GM12892 (cell line): ENCODE measurements at regions not wholly inside any gene's neighbourhood (a gene's known extent, or its start where the extent isn't known, plus 50 kb on each side); places are given as distances from the start of the nearest gene placed in this dataset.

Experiments
- DNase-seq: peaks from one replicate; pipeline ENCODE4 v3.0.0; 2011; ENCODE audit not compliant: insufficient read length
- FAIRE-seq: peaks from 2 replicates; lab custom pipeline; 2011; peaks lifted over from hg19 to GRCh38; lab: Jason Lieb, UNC
- POLR2A ChIP-seq: IDR thresholded peaks from 2 replicates; pipeline ENCODE4 v1.6.1; 2011; ENCODE audit warnings: low read depth, low read length, control low read depth
- POLR2AphosphoS5 ChIP-seq: IDR thresholded peaks from 2 replicates; pipeline ENCODE4 v1.6.1; 2011; ENCODE audit warnings: low read depth, low read length, control low read depth
- TAF1 ChIP-seq: IDR thresholded peaks from 2 replicates; pipeline ENCODE4 v1.6.1; 2011; ENCODE audit warnings: low read depth, mild to moderate bottlenecking, control low read depth, low read length, borderline replicate concordance

DNA sequence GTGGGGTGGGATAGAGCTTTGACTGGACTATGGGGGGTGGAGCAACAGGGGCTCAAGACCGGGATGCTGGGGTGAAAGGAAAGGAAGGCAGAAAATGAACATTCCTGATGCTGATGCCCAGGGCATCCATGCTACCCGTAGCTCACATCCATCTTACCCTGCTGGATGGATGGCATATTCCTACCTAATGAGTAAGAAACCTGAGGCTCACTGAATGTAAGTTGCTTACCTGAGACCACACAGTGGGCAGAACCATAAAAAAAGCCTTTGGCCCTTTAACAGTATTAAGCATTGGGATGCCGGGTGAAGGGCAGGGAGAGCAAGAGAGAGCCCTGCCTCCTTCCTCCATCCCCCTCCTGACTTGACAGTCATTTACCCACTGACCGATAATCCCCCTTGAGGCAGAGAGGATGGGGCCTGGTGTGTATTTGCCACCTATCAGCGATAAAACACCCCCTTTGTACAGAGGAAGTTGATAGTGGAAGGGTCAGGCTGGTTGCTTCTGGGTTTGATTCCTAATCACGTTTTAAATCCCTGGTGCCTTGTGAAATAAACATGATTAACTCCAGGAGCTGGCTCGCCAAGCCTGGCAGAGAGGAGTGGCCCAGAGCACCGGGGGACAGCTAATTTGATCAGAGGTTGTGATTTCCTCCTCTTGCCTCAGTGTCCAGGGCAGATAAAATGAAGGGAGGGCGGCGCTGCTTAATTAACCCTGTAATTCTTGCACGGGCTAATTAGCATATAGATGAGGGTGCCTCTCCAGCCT, 105.9 kb upstream of the HS6ST1 start:
- DNase-seq (no peak), FAIRE-seq (no peak)
- TF ChIP-seq POLR2A (no peak), POLR2AphosphoS5 (no peak), TAF1 (no peak)

DNA sequence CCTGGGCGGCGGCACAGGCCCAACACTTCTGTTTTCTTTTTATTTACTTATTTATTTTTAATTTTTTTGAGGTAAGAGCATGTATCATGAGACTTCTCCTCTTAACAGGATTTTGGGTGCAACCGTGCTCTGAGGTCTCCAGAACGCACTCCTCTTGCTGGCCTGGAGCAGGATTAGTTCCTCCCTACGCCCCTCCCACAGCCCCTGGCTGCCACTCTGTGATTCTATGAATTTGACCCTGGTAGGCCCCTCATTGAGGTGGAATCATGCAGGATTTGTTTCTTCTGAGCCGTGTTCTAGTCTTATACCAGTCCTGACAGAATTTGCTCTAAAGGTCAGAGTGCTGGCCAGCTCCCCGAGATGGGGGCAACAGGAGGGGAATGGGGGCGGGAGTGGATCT, 106.5 kb upstream of the HS6ST1 start:
- no peak for DNase-seq
- TF ChIP-seq POLR2A, result no peak
- TF ChIP-seq POLR2AphosphoS5, result no peak
- no peak for TF ChIP-seq TAF1
- no peak for FAIRE-seq

DNA sequence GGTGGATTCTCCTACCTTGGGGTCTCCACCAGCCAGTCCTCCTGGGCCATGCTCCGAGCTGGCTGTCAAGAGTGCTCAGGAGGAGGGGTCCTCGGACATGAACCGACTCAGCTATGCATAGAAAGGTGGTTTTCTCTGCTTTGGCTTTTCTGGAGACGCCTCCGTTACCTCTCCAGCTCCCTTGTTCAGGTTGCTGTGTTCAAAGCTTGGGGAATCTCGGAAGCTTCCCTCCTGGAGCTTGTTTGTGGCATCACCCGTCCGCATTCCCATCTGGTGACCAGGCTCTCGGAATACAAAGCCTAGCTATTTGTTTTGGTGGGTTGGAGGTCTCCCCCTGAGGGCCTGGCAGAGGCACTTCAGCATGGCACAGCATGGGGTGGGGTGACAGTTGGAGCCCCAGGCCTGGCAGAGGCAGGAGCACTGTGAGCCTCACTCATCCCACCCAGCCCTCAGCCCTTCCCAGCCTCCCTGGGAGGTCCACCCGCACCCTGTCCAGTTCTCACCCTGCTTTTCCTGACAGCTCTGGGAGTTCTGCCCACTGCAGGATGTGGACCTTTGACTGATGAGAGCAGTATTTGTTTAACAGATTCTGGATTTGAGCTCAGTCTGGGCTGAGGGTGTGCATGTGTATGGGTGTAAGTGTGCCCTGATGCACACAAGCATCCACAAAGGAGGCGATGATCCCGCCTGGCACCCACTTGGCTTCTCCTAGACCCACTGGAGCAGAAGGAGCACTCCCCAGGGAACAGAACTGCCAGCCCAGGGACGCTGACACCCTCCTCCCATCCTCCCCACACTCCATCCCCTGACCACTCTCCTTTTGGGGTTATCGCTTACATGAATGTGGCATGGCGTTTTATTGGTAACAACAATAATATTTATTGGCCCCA, 107.3 kb upstream of the HS6ST1 start:
- TF ChIP-seq POLR2A (no peak), TAF1 (no peak), POLR2AphosphoS5 (no peak)
- no peak for FAIRE-seq
- DNase-seq, result no peak

DNA sequence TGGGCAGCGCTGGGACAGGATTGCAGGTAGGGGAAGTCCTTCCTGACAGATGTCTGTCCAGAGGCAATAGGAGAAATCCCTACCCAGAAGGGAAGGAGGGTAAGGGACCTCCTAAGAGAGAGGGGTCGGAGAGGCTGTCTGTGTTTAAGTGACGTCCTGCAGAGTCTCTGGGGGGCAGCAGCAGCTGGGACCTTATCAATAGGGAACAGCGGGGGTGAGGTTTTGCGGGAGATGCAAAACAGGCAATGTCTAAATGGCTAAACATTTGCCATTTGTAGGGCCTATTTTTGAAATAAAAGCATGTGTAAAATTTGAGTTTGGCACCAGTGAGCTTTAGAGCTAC, 108.7 kb upstream of the HS6ST1 start:
- FAIRE-seq, result no peak

DNA sequence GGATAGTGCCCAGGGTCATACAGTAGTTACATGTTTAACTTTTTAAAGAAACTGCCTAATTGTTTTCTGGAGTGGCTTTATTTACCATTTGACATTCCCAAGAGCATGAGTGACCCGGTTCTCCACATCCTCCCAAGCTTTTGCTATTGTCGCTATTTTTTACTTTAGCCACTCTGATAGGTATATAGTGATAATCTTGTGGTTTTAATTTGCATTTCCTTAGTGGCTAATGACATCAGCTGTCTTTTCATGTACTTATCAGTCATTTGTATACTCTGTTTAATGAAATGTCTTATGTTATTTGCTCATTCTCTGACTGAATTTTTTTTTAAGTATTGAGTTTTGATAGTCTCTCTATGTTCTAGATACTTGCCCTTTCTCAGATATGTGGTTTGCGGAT, 109.7 kb upstream of the HS6ST1 start:
- no peak for TF ChIP-seq TAF1
- TF ChIP-seq POLR2A, result no peak
- TF ChIP-seq POLR2AphosphoS5, result no peak
- DNase-seq (no peak), FAIRE-seq (no peak)

More for the DNA sequence above, 108.7 kb upstream of the HS6ST1 start:
- TF ChIP-seq POLR2A (no peak), TAF1 (no peak), POLR2AphosphoS5 (no peak)
- DNase-seq, result no peak

DNA sequence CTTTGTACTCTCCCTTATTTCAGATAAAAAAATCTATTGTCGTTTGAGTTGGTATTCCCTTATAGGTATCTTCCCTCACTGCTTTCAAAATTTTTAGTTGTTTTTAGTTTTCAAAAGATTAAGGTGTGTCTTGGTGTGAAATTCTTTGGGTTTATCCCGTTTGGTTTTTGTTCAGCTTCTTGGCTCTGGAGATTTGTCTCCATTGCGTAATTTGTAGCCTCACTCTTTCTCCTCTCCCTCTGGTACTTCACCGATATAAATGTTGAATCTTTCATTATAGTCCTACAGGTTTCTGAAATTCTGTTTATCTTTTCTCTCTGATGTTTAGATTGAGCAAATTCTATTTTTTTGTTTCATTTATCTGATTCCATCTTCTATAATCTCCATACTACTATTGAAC, 113.8 kb upstream of the HS6ST1 start:
- FAIRE-seq (no peak), DNase-seq (no peak)
- TF ChIP-seq POLR2A, result no peak
- no peak for TF ChIP-seq POLR2AphosphoS5
- no peak for TF ChIP-seq TAF1

DNA sequence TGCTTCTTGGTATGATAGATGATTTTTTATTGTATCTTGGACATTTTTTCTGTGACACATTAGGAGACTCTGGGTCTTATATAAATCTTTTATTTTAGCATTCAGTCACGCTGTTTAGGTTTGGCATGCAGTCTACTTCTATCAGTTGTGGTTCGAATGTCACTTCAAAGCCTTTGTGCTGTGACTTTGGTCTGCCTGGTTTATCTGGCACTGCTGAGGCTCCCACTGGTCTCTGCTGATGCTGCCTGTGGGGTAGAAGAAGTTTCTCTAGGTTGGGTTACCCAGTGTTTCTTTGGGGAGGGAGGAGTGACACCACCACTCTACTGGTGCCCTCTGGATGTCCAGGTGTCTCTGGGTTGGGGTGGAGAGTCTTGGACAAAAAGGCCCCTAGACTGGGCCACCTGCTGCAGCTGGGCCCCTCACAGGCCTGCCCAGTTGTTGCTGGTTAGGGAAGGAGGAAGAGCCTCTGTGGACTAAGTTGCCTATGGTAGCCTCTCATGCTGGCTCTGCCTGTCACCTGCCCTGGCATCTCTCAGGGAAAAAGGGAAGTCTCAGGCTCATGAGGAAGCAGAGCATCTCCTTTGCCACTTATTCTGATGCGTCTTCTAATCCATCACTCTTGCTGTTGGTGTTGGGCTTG, 115.4 kb upstream of the HS6ST1 start:
- no peak for FAIRE-seq
- no peak for DNase-seq
- no peak for TF ChIP-seq TAF1
- no peak for TF ChIP-seq POLR2AphosphoS5
- TF ChIP-seq POLR2A, result no peak

DNA sequence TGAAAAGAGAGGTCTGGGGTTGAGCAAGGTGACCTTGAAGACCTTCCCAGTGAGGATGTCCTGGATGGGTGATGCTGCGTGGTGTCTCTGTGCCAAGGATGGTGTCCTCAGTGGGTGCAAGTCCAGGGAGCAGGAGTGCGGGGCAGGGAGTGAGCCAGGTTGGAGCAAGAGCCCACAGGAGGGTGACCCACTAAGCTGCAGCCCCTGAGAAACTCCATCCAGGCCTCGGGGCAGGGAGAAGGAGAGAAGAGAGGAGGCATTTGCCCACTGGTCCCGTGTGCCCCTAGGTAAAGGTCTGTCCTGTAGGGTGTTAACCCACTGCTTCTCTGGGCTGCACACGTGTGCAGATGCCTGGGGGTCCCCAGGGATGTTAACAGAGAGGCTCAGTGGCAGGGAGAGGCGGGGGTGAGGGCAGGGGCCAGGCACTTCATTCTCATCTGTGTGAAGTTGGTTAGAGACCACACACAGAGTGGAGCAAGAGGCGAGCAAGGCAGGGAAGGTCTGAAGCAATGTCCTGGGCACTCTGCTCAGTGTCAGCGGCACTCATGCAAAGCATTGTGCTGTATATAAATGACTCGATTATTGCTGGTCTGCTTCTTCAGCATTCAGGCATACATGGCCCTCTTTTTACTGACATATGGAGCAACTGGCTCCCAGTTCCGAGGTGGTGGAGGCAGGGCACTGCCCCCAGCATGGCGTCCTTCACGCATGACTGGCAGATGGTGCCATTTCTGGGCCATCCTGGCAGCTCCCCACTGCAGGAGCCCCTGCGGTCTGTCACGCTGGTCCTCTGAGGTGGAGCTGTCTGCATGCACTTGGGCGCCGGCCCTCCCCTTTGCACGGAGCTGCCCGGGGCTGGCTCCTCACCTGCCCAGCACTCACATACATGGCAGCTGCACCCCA, 117.2 kb upstream of the HS6ST1 start:
- FAIRE-seq, result no peak
- no peak for TF ChIP-seq POLR2AphosphoS5
- no peak for TF ChIP-seq TAF1
- no peak for TF ChIP-seq POLR2A
- DNase-seq, result no peak

DNA sequence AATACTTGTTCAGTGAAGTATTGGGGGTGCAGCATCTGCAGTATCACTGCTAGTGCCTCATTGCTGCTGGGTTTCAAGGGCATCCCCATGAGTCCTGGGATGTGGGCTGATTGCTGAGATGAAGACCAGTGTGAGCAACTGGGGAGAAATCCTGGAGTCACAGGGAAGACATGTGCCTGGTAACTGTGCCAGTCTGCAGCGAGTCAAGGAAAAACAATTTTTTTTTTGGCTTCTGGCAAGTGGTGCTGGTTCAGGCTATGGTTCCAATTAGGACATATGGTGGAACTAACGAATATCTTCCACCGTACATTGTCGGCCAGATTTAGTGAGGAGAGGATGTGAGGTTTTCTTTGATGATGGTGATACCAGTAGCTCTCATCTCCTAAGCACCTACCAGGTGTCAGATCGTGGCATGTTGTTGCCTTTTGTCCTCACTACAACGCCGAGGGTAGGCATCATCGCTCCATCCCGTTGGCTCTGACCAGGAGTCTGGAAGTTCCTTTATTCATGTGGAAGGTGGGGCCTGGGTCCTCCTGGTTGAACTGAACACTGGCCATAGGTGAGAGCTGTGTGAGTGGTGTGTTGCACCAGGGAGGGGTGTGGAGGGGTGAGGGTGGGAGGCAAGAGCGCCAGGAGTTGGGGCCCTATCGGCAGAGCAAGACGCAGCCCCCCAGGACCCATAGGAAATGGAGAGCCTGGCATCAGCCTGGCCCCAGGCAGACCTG, 118.0 kb upstream of the HS6ST1 start:
- FAIRE-seq (no peak), DNase-seq (no peak)
- TF ChIP-seq TAF1 (no peak), POLR2AphosphoS5 (no peak), POLR2A (no peak)

DNA sequence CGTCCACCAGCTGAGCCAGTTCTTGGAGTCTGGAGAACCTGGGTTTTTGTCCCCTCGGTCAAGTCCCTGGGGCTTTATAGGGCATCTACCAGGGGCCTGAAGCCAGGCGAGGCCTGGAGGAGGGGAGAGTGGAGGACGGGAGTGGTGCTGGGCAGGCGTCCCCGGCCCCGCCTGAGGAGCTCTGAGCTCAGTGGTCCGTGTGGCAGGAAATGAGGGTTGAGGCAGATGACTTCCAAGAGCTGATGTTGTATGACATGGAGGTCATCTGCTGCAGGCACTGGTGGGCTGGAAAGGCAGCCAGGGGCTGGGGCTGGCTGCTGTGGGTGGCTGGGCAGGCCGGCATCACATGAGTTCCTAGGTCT, 118.5 kb upstream of the HS6ST1 start:
- no peak for DNase-seq
- TF ChIP-seq POLR2A (no peak), TAF1 (no peak), POLR2AphosphoS5 (no peak)
- FAIRE-seq, result no peak

DNA sequence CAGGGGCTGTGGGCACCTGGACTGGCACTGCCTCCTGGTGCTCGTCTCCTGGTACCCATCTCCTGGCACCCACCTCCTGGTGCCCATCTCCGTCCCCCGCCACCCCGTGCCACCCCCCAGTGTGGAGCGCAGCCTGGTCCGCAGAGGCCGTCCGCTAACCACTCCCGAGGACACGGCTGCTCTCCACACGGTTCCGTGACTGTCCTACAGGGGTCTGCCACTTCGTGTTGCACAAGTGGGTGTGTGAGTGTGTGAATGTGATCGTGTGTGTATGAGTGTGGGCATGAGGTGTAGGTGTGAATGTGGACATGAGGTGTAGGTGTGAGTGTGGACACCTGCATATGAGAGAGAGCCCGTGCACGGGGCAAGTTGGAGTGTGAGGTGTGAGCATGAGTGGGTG, 119.4 kb upstream of the HS6ST1 start:
- DNase-seq (no peak), FAIRE-seq (no peak)
- no peak for TF ChIP-seq TAF1
- no peak for TF ChIP-seq POLR2AphosphoS5
- TF ChIP-seq POLR2A, result no peak

DNA sequence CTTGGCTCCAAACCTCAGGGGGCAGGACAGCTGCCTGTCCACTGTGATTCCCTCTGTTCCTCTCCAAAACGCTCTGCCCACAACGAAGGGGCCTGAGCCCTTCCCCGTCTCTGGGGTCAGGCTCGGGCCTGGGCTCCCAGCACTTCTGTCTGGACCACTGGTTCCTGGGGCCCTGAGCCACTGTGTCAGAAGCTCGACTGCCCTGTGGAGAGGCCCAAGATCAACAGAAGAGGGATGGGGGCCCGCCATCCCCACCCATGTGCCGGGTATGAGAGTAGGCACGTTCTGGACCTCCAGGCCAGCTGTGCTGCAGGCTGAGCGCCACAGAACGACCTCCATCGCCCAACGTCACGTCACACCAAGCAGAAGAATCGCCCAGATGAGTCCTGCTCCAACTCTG, 119.9 kb upstream of the HS6ST1 start:
- no peak for DNase-seq
- FAIRE-seq, result no peak
- TF ChIP-seq POLR2A, result no peak
- TF ChIP-seq TAF1, result no peak
- TF ChIP-seq POLR2AphosphoS5, result no peak
